SK-N-MC (cell line): ENCODE measurements at regions not wholly inside any gene's neighbourhood (a gene's known extent, or its start where the extent isn't known, plus 50 kb on each side); places are given as distances from the start of the nearest gene placed in this dataset.

Experiments used
- EZH2 ChIP-seq: fragments of 200-600 bp; sonication (generic); IDR thresholded peaks from one replicate; pipeline ENCODE4 v1.6.1; 2017; ENCODE audit warnings: antibody characterized with exemption
- POLR2AphosphoS5 ChIP-seq: IDR thresholded peaks from 2 replicates; pipeline ENCODE4 v1.6.1; 2012; ENCODE audit warnings: mild to moderate bottlenecking, low read depth, low read length, borderline replicate concordance

GRCh38 chr4:101670897-101671296, 119.6 kb upstream of the BANK1 start:
- no peak for TF ChIP-seq EZH2
- no peak for TF ChIP-seq POLR2AphosphoS5
